ENCODE measurements at regions not wholly inside any gene's neighbourhood (a gene's known extent, or its start where the extent isn't known, plus 50 kb on each side); places are given as distances from the start of the nearest gene placed in this dataset.

- 48 to 62% methylated on average over 1 of the region's 1 CpG for WGBS, 2 donors
- no peaks in the 10 kb centered on the region for H3K36me3 ChIP-seq
- no peaks in the 10 kb centered on the region for H3K27me3 ChIP-seq
- H3K9me3 ChIP-seq: no peaks in the 10 kb centered on the region
- no peak overlapping the region for H3K4me3 ChIP-seq
- no peaks in the 10 kb centered on the region for H3K4me1 ChIP-seq
- TF ChIP-seq, protein P1, sequence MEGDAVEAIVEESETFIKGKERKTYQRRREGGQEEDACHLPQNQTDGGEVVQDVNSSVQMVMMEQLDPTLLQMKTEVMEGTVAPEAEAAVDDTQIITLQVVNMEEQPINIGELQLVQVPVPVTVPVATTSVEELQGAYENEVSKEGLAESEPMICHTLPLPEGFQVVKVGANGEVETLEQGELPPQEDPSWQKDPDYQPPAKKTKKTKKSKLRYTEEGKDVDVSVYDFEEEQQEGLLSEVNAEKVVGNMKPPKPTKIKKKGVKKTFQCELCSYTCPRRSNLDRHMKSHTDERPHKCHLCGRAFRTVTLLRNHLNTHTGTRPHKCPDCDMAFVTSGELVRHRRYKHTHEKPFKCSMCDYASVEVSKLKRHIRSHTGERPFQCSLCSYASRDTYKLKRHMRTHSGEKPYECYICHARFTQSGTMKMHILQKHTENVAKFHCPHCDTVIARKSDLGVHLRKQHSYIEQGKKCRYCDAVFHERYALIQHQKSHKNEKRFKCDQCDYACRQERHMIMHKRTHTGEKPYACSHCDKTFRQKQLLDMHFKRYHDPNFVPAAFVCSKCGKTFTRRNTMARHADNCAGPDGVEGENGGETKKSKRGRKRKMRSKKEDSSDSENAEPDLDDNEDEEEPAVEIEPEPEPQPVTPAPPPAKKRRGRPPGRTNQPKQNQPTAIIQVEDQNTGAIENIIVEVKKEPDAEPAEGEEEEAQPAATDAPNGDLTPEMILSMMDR (IDR thresholded peaks at IDR 0.05): no peak
- no peak for TF ChIP-seq POLR2A (IDR thresholded peaks at IDR 0.05)
- TF ChIP-seq POLR2AphosphoS5 (IDR thresholded peaks at IDR 0.05): no peak
- no peak for TF ChIP-seq EP300 (IDR thresholded peaks at IDR 0.05)
- no peak for DNase-seq
- no peak overlapping the region for H3K27ac ChIP-seq
- intact Hi-C loops (cut with DNase I): no loop called here
Measured at GRCh38 chr1:187716160-187716559, 887.4 kb downstream of the PLA2G4A start.

DNA sequence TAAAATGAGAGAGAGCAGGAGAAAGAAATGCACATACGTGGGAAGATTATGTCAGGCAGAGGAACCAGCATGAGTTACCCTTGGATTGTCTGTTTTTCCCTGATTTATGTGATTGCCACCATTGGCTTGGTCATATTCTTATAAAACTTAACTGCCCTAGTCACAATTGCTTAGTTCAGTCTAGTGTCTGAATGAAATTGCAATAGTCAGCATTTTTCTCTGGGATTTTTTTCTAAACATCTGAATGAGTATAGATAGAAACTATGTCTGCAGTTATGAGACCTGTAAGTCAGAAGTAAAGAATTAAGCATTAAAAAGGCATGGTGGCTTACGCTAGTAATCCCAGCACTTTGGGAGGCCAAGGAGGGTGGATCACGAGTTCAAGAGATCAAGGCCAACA lies 889.8 kb downstream of the PLA2G4A start:
- Histone ChIP-seq H3K4me3 (no peak overlapping the region), H3K4me1 (no peaks in the 10 kb centered on the region), H3K36me3 (no peaks in the 10 kb centered on the region), H3K27me3 (no peaks in the 10 kb centered on the region), H3K9me3 (no peaks in the 10 kb centered on the region), H3K27ac (no peak overlapping the region)
- WGBS, 2 donors: 63 to 75% methylated on average over 3 of the region's 3 CpGs
- intact Hi-C loops (cut with DNase I): no loop called here
- TF ChIP-seq, protein P1 (IDR thresholded peaks at IDR 0.05): no peak
- TF ChIP-seq POLR2AphosphoS5 (IDR thresholded peaks at IDR 0.05) (no peak), EP300 (IDR thresholded peaks at IDR 0.05) (no peak), POLR2A (IDR thresholded peaks at IDR 0.05) (no peak)
- no peak for DNase-seq

DNA sequence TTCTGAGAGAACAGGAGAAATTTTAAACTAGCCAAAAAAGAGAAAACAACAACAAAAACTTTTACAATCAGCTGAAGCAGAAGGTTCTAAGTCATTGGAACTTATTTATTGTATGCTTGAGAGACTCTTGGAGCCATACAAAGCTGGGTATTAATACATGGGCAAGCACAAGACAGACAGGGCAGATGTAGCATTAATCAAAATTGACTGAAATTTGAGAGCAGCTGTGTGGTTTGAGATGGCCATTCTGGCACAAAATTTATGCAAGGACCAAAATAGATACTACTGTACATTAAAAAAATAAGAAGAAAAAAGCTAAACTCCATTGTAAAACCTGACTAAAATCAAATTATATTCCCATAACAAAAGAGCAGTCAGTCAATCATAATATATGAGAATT lies 892.5 kb downstream of the PLA2G4A start:
- H3K4me1 ChIP-seq: no peaks in the 10 kb centered on the region
- DNase-seq: no peak
- H3K4me3 ChIP-seq: no peak overlapping the region
- TF ChIP-seq, protein P1 (IDR thresholded peaks at IDR 0.05): no peak
- TF ChIP-seq POLR2A (IDR thresholded peaks at IDR 0.05): no peak
- TF ChIP-seq EP300 (IDR thresholded peaks at IDR 0.05): no peak
- TF ChIP-seq POLR2AphosphoS5 (IDR thresholded peaks at IDR 0.05): no peak
- no peak overlapping the region for H3K27ac ChIP-seq
- no peaks in the 10 kb centered on the region for H3K27me3 ChIP-seq
- no peaks in the 10 kb centered on the region for H3K9me3 ChIP-seq
- no peaks in the 10 kb centered on the region for H3K36me3 ChIP-seq
- intact Hi-C loops (cut with DNase I): no loop called here

GRCh38 chr1:187725216-187725615 lies 896.5 kb downstream of the PLA2G4A start:
- Histone ChIP-seq H3K4me1 (no peaks in the 10 kb centered on the region), H3K4me3 (no peak overlapping the region), H3K27me3 (no peaks in the 10 kb centered on the region), H3K27ac (no peak overlapping the region), H3K9me3 (no peaks in the 10 kb centered on the region), H3K36me3 (no peaks in the 10 kb centered on the region)
- intact Hi-C loops (cut with DNase I): no loop called here
- TF ChIP-seq POLR2AphosphoS5 (IDR thresholded peaks at IDR 0.05): no peak
- 54 to 71% methylated on average over 2 of the region's 2 CpGs for WGBS, 2 donors
- no peak for DNase-seq

DNA sequence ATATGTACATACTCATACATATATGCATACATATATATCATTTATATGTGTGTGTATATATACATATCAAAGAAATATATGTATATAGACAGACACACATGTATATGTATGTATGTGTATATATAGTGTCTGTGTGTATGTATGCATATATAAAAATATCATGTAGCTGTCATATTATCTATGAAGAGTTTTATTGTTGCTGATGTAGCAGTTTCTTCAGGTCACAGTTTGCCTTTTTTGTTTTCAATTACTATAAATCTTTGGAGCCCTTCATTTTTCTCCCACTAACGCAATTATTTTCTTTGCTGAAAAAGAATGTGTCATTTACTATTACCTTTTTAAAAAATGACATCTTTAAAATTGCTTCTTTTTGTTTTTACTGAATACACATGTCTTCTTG lies 904.5 kb downstream of the PLA2G4A start:
- no peak for DNase-seq
- TF ChIP-seq EP300 (IDR thresholded peaks at IDR 0.05) (no peak), POLR2AphosphoS5 (IDR thresholded peaks at IDR 0.05) (no peak), POLR2A (IDR thresholded peaks at IDR 0.05) (no peak)
- TF ChIP-seq, protein P1 (IDR thresholded peaks at IDR 0.05): no peak
- Histone ChIP-seq H3K27ac (no peak overlapping the region), H3K4me1 (no peaks in the 10 kb centered on the region), H3K4me3 (no peak overlapping the region), H3K9me3 (no peaks in the 10 kb centered on the region), H3K27me3 (no peaks in the 10 kb centered on the region), H3K36me3 (no peaks in the 10 kb centered on the region)
- 86 to 90% methylated on average over 1 of the region's 1 CpG for WGBS, 2 donors
- intact Hi-C loops (cut with DNase I): no loop called here

Data from sigmoid colon (tissue), 6 donors.